ENCODE measurements at regions not wholly inside any gene's neighbourhood (a gene's known extent, or its start where the extent isn't known, plus 50 kb on each side); places are given as distances from the start of the nearest gene placed in this dataset.

DNA sequence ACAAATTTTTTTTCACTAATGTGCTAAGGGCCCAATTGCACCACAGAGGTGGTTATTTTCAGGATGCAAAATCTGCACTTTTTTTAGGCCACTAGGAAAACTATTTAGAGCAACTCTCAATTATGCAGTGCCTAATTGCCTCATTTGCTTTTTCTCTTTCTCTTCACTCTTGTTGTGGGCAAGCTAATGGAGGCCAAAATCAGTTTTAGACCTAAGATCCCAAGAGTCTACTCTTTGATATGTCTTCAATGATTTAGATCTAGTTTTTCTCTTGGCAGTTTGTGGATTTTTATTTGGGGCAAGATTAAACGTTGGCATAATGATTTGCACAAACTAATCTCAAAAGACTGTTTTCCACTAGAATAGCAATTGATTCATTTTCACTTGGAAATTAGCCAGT is 1996.9 kb downstream of the LRRC4C start:
- in situ Hi-C loops (cut with HindIII; ENCODE audit: low sequenced_read_pairs): no loop called here
- TF ChIP-seq, protein P1, sequence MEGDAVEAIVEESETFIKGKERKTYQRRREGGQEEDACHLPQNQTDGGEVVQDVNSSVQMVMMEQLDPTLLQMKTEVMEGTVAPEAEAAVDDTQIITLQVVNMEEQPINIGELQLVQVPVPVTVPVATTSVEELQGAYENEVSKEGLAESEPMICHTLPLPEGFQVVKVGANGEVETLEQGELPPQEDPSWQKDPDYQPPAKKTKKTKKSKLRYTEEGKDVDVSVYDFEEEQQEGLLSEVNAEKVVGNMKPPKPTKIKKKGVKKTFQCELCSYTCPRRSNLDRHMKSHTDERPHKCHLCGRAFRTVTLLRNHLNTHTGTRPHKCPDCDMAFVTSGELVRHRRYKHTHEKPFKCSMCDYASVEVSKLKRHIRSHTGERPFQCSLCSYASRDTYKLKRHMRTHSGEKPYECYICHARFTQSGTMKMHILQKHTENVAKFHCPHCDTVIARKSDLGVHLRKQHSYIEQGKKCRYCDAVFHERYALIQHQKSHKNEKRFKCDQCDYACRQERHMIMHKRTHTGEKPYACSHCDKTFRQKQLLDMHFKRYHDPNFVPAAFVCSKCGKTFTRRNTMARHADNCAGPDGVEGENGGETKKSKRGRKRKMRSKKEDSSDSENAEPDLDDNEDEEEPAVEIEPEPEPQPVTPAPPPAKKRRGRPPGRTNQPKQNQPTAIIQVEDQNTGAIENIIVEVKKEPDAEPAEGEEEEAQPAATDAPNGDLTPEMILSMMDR (IDR thresholded peaks at IDR 0.05; ENCODE audit: low read depth, low read length): no peak
- no peak for DNase-seq (ENCODE audit: low read depth, low spot score)
- no peak overlapping the region for H3K4me3 ChIP-seq (ENCODE audit: low read depth, low read length)

DNA sequence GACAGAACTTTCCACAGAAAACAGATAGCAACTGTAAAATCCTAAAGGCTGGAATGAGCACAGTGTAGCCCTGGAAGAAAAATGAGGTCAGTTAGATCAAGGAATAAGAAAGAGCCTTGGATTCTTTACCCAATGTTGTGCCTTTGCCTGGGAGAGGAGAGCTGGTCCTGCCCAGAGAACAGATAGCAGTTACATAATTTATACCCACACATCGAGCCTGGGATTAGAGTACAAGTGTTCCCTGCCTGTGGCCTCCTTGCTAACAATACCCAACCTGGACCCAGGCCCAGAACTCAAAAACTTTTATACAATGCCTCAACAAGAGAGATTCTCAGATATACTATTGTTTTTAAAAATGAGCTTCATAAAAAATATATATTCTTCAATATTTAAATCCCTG is 1998.4 kb downstream of the LRRC4C start:
- in situ Hi-C loops (cut with HindIII; ENCODE audit: low sequenced_read_pairs): no loop called here
- no peak overlapping the region for H3K4me3 ChIP-seq (ENCODE audit: low read depth, low read length)
- DNase-seq (ENCODE audit: low read depth, low spot score): no peak
- TF ChIP-seq, protein P1 (IDR thresholded peaks at IDR 0.05; ENCODE audit: low read depth, low read length): no peak

DNA sequence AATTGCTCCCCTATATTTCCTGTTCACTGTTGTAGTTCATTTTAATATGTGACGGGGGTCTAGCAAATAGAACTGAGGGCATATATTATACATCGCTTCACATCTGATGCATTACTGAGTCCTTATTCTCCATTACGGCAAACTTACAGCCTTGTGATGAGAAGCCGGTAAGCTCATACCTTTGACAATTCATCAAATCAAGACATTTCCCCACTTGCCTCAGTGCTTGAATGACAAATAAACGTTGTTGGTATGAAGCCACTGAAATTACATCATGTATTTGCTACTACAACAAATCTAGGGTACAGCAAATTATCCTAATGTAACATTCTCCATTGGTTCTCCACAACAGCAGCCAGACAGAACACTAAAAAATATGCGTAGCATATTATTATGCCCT is 1999.8 kb downstream of the LRRC4C start:
- TF ChIP-seq, protein P1 (IDR thresholded peaks at IDR 0.05; ENCODE audit: low read depth, low read length): no peak
- DNase-seq (ENCODE audit: low read depth, low spot score): no peak
- in situ Hi-C loops (cut with HindIII; ENCODE audit: low sequenced_read_pairs): no loop called here
- no peak overlapping the region for H3K4me3 ChIP-seq (ENCODE audit: low read depth, low read length)

DNA sequence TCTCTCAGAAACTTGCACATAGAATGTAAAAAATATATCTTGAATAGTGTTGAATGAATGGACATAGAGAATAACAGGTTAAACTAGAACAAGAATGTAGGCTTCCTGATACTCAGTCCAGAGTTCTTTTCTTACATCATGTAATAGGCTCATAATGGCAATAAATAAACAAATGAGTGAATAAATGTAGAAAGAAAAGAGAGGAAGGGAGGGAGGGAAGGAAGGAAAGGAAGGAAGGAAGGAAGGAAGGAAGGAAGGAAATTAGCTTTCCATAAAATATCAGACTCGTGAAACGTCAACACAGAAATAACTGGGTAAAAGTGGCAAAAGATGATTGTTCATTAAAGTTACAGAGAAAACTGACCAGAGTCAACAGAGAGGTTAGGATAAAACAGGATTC is 2001.0 kb downstream of the LRRC4C start:
- no peak overlapping the region for H3K4me3 ChIP-seq (ENCODE audit: low read depth, low read length)
- in situ Hi-C loops (cut with HindIII; ENCODE audit: low sequenced_read_pairs): no loop called here
- TF ChIP-seq, protein P1 (IDR thresholded peaks at IDR 0.05; ENCODE audit: low read depth, low read length): no peak
- no peak for DNase-seq (ENCODE audit: low read depth, low spot score)

DNA sequence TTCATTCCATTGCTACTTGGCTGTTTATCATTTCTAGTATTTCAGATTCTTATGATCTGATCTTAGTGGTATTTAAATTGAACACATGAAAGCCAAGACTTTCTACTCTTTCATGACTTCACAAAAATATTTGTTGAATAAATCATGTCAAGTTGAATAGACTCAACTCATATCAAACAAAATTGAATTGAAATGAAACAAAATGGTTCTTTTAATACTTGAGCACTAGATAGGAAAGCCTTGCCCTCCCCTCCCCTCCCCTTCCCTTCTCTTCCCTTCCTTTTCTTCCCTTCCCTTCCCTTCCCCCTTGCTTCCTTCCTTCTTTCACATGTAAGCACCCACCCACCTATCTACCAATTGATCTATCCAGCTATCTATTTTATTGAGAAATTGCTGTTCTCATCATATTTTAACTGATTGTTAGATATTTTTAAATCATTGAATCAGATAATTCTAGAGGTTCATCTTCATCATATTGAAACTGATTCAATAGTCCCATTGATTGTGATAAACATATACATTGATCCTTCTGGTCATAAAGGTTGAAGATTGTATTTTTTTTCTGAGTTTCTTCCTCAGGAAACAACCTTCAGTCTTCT is 2015.9 kb downstream of the LRRC4C start:
- TF ChIP-seq, protein P1 (IDR thresholded peaks at IDR 0.05; ENCODE audit: low read depth, low read length): no peak
- in situ Hi-C loops (cut with HindIII; ENCODE audit: low sequenced_read_pairs): no loop called here
- no peak for DNase-seq (ENCODE audit: low read depth, low spot score)
- H3K4me3 ChIP-seq (ENCODE audit: low read depth, low read length): no peak overlapping the region

DNA sequence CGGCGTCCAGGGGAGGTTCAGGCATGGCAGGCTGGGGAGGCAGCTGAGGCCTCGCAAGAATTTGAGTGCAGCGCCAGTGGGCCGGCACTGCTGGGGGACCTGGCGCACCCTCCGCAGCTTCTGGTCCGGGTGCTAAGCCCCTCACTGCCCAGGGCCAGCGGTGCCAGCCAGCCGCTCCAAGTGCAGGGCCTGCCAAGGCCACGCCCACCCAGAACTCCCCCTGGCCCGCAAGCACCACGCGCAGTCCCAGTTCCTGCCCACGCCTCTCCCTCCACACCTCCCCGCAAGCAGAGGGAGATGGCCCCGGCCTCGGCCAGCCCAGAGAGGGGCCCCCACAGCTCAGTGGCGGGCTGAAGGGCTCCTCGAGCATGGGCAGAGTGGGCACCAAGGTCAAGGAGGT is 2017.3 kb downstream of the LRRC4C start:
- in situ Hi-C loops (cut with HindIII; ENCODE audit: low sequenced_read_pairs): no loop called here
- no peak for DNase-seq (ENCODE audit: low read depth, low spot score)
- no peak overlapping the region for H3K4me3 ChIP-seq (ENCODE audit: low read depth, low read length)
- TF ChIP-seq, protein P1 (IDR thresholded peaks at IDR 0.05; ENCODE audit: low read depth, low read length): no peak

DNA sequence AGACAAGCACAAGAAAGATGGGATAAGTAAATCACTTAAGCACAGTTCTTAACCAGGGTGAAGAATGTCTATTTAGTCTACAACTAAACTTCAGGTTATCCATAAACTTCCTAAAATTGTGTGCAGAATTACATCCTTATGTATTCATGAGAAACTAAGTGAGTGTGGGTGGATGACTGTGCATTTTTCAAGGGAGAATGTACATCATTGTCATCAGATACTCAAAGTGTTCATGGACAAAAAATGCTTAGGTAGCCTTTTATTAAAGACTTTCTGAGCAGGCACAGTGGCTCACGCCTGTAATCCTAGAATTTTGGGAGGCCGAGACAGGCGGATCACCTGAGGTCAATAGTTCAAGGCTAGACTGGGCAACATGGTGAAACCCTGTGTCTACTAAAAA is 2023.8 kb downstream of the LRRC4C start:
- H3K4me3 ChIP-seq (ENCODE audit: low read depth, low read length): no peak overlapping the region
- no peak for DNase-seq (ENCODE audit: low read depth, low spot score)
- TF ChIP-seq, protein P1 (IDR thresholded peaks at IDR 0.05; ENCODE audit: low read depth, low read length): no peak
- in situ Hi-C loops (cut with HindIII; ENCODE audit: low sequenced_read_pairs): no loop called here
